ENCODE measurements at regions not wholly inside any gene's neighbourhood (a gene's known extent, or its start where the extent isn't known, plus 50 kb on each side); places are given as distances from the start of the nearest gene placed in this dataset.

DNA sequence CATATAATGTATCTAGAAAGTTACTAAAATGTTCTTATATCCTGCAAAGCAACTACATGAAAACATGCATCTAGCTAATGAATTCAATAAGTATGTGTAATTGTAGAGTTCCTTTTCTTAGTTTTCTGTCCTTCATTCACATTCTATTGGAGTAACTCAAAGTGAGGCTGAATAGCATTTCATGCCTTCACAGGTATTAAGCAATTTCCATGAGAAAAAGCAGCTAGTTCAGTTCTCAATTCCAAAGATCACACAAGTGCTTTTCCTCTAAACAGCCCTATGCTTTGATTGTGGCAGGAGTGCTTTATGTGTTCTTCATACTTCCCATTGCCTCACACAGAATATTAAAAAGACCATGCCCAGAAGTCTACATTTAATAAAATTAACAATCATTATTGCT, 274.9 kb downstream of the RFPL4B start:
- no peak for TF ChIP-seq CTCF (IDR thresholded peaks at IDR 0.05)
- no peak for TF ChIP-seq POLR2A (IDR thresholded peaks at IDR 0.05)

Measured in esophagus squamous epithelium (tissue), 4 donors.